A549 (cell line): ENCODE measurements at regions not wholly inside any gene's neighbourhood (a gene's known extent, or its start where the extent isn't known, plus 50 kb on each side); places are given as distances from the start of the nearest gene placed in this dataset.

ENCODE experiments used
- small RNA-seq, 6 experiments: library from RNA; depleted of rRNA; stranded (forward); fragments of <200 nt; gene quantifications; one replicate each; pipeline ENCODE3, GENCODE V24; 2012

Small RNAs in the stretch of these regions (small RNA-seq; reads per million reads assigned to genes)
- gene AL731534.1 (0 reads per million in 6 experiments), gene MIR3924 (0 to 1.7 (median 0) reads per million in 6 experiments), gene RF01299 (0 to 0.82 (median 0.32) reads per million in 6 experiments)
